Heart left ventricle (tissue), 13 donors: ENCODE measurements at regions not wholly inside any gene's neighbourhood (a gene's known extent, or its start where the extent isn't known, plus 50 kb on each side); places are given as distances from the start of the nearest gene placed in this dataset.

Experiments used
- CTCF ChIP-seq, 12 donors: fragments of 200-600 bp; sonication (generic) in 4 of 12; IDR thresholded peaks; one replicate each; pipeline versions ENCODE4 v1.5.0 to v1.8.0; 2018 to 2022; ENCODE audit warnings: antibody characterized with exemption in 12 of 12, mild to moderate bottlenecking in 5 of 12
- POLR2A ChIP-seq, 2 donors: fragments of 450-650 bp; IDR thresholded peaks; one replicate each; pipeline ENCODE4 v1.6.1; 2017; ENCODE audit warnings: antibody characterized with exemption in 2 of 2, mild to moderate bottlenecking in 2 of 2, moderate library complexity in 2 of 2
- donor health status: ischemic (EF 13 %, LVEDD 7.1; RV severe dilation, severe dysfunction).
- donor health status: DM: no; HTN: yes; CAD: no.
- donor health status: DM: no; HTN: no; CAD: no.
- donor health status: ischemic (EF 25% LVEDD 6.9; RV normal size, moderate dysfunction).
- donor health status: ischemic (EF 25% LVEDD 5.7; RV mildly dilated, moderate dysfunction).
- donor health status: ischemic (EF 35%, LVEDD 5.7; RV mildly dilated, moderate dysfunction).
- donor health status: nonischemic (EF 11% LVEDD 7.7; RV severe dilation, severe dysfunction).
- donor health status: DM: yes; HTN: yes; CAD: no.
- donor health status: PGD.
- donor health status: ischemic (EF 29% LVEDD 5.4; RV normal size, mild dysfunction).
- donor health status: nonischemic (EF 23%, LVEDD 6.1; RV moderate dilation, normal function).

- TF ChIP-seq POLR2A (IDR thresholded peaks at IDR 0.05) (no peak), CTCF (IDR thresholded peaks at IDR 0.05) (no peak)
These were observed 170.7 kb downstream of the NEBL start for GRCh38 chr10:20726381-20726780.
